Pancreas (tissue), 10 donors: ENCODE measurements at regions not wholly inside any gene's neighbourhood (a gene's known extent, or its start where the extent isn't known, plus 50 kb on each side); places are given as distances from the start of the nearest gene placed in this dataset.

Experiments
- ATAC-seq, 4 donors: fragments of 200-7000 bp; cut with Tn5 transposase; one replicate each; pipeline versions ENCODE4 v1.8.0 to v1.9.1; 2020; ENCODE audit warnings: mild to moderate bottlenecking in 4 of 4, moderate library complexity in 4 of 4
- DNase-seq, 6 donors: peaks; one replicate each; pipeline ENCODE4 v3.0.0-alpha.2; 2020
- FAIRE-seq: peaks from 2 replicates; lab custom pipeline; 2012; peaks lifted over from hg19 to GRCh38; lab: Jason Lieb, UNC
- H3K27ac ChIP-seq, 4 donors: fragments of 200-600 bp; sonication (generic); 1 replicate in 3 of 4; 2 replicates in 1 of 4; pipeline versions ENCODE4 v1.5.0 to v1.8.0; 2020
- H3K27me3 ChIP-seq, 4 donors: fragments of 200-600 bp; one replicate each; pipeline ENCODE4 v1.8.0; 2021
- H3K36me3 ChIP-seq, 3 donors: fragments of 200-600 bp; sonication (generic) in 1 of 3; one replicate each; pipeline versions ENCODE4 v1.5.0 to v1.8.0; 2020 to 2021
- H3K4me1 ChIP-seq, 3 donors: fragments of 200-600 bp; one replicate each; pipeline ENCODE4 v1.8.0; 2021
- H3K4me3 ChIP-seq, 4 donors: fragments of 200-600 bp; sonication (generic) in 2 of 4; one replicate each; pipeline versions ENCODE4 v1.5.0 to v1.8.0; 2020 to 2021
- H3K9me3 ChIP-seq, 4 donors: fragments of 200-600 bp; one replicate each; pipeline ENCODE4 v1.8.0; 2021
- WGBS, 2 donors: extraction: QIAGEN DNeasy Blood & Tissue Kit; methylation state at CpG; one replicate each; pipeline ENCODE4 v1.1.7; 2013; 5-methylcytosine and 5-hydroxymethylcytosine counted together
- intact Hi-C, 3 donors: fragments of 100-400 bp; cut with DNase I; formaldehyde crosslinking; loops; one replicate each; pipeline versions ENCODE4 v1.11.1 to v1.14.2; 2022
- TF ChIP-seq, protein P1 (sequence below), 4 donors: fragments of 200-600 bp; sonication (generic) in 3 of 4; IDR thresholded peaks; one replicate each; pipeline versions ENCODE4 v1.5.0 to v1.8.0; 2021; ENCODE audit warnings: antibody characterized with exemption in 4 of 4
- donor health status: healthy with polysubstance abuse.
- donor health status: DM: no; HTN: no; CAD: no; lungs with moderate emphysema.
- donor health status: DM: no; HTN: no; CAD: no.
- donor health status: control.
- donor health status: control.
- donor health status: Bipolar disorder and iron deficiency.
- donor health status: DM: yes; HTN: yes; CAD: no.
- donor health status: DM: no; HTN: no; CAD: no.
- donor health status: DM: no; HTN: no; CAD: no.
- donor health status: DM: yes; HTN: yes; CAD: no.

DNA sequence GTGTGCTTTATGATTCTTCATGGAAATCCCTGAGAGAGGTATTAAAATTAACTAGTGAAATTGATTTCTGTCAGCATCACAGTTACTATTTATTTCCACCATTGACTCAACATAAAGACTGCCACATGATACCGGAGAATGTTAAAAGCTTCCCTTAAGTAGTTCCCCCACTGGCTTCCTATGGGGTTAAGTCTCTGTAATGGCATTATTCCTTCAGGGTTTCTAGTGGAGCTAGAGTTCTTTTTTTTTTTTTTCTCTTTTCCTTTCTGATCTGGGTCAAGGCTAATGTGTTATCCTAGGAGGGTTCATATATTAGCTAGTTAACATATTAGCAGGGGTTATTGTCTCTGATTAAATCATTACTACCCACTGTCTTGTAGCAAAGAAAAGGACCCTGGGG lies 1919.1 kb upstream of the PIK3C3 start:
- no peak for ATAC-seq
- WGBS, 2 donors = 84 to 85% methylated on average over 1 of the region's 1 CpG

DNA sequence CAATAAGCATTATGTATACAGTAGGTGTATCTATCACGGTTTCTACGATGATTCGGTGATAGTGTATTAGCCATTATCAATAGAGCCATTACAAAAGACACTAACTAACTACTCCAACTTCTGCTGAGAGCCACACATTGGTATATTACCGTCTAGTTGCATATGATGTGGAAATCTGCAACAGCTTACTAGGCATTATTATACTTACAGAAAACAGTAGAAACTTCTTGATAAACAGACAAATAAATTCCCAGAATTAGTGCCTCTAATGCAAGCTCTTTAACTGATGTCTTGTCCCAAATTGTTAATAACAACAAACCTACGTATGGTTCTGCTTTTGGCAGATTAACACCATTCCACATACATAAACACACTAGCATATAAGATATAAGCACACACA lies 1923.0 kb upstream of the PIK3C3 start:
- 55 to 61% methylated on average over 5 of the region's 5 CpGs for WGBS, 2 donors
- Histone ChIP-seq H3K36me3 (no peaks in the 10 kb centered on the region), H3K4me1 (no peaks in the 10 kb centered on the region), H3K27me3 (no peaks in the 10 kb centered on the region), H3K9me3 (no peaks in the 10 kb centered on the region), H3K4me3 (no peak overlapping the region), H3K27ac (no peak overlapping the region)
- intact Hi-C loops = no loop called here
- no peak for FAIRE-seq
- no peak for ATAC-seq
- TF ChIP-seq, protein P1, sequence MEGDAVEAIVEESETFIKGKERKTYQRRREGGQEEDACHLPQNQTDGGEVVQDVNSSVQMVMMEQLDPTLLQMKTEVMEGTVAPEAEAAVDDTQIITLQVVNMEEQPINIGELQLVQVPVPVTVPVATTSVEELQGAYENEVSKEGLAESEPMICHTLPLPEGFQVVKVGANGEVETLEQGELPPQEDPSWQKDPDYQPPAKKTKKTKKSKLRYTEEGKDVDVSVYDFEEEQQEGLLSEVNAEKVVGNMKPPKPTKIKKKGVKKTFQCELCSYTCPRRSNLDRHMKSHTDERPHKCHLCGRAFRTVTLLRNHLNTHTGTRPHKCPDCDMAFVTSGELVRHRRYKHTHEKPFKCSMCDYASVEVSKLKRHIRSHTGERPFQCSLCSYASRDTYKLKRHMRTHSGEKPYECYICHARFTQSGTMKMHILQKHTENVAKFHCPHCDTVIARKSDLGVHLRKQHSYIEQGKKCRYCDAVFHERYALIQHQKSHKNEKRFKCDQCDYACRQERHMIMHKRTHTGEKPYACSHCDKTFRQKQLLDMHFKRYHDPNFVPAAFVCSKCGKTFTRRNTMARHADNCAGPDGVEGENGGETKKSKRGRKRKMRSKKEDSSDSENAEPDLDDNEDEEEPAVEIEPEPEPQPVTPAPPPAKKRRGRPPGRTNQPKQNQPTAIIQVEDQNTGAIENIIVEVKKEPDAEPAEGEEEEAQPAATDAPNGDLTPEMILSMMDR (IDR thresholded peaks at IDR 0.05) = no peak
- no peak for DNase-seq

More for the DNA sequence above, 1919.1 kb upstream of the PIK3C3 start:
- no peaks in the 10 kb centered on the region for H3K9me3 ChIP-seq
- DNase-seq (no peak), FAIRE-seq (no peak)
- intact Hi-C loops = no loop called here
- H3K27ac ChIP-seq = no peak overlapping the region
- no peaks in the 10 kb centered on the region for H3K36me3 ChIP-seq
- H3K4me3 ChIP-seq = no peak overlapping the region
- TF ChIP-seq, protein P1 (IDR thresholded peaks at IDR 0.05) = no peak
- H3K4me1 ChIP-seq = no peaks in the 10 kb centered on the region
- no peaks in the 10 kb centered on the region for H3K27me3 ChIP-seq

DNA sequence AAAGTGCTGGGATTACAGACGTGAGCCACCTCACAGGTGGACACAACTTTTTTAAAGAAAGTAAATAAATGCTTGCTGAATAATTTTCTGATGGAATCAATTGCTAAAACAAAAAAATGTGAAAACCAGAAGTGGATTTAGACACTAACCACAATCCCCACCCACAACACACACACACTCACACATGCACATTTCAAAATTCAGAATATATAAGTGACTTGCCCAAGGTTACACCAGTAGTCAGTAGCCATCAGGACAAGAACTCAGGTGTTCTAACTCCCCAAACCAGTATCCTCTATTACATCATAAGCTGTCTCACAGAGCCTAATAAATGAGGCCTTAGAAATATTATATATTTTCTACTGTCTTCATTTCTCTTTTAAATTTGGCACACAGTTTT lies 1923.6 kb upstream of the PIK3C3 start:
- Histone ChIP-seq H3K27ac (no peak overlapping the region), H3K27me3 (no peaks in the 10 kb centered on the region), H3K4me1 (no peaks in the 10 kb centered on the region), H3K36me3 (no peaks in the 10 kb centered on the region), H3K9me3 (no peaks in the 10 kb centered on the region), H3K4me3 (no peak overlapping the region)
- FAIRE-seq = no peak
- DNase-seq = no peak
- WGBS, 2 donors = 33 to 35% methylated on average over 1 of the region's 1 CpG
- intact Hi-C loops = no loop called here
- TF ChIP-seq, protein P1 (IDR thresholded peaks at IDR 0.05) = no peak
- ATAC-seq = no peak

DNA sequence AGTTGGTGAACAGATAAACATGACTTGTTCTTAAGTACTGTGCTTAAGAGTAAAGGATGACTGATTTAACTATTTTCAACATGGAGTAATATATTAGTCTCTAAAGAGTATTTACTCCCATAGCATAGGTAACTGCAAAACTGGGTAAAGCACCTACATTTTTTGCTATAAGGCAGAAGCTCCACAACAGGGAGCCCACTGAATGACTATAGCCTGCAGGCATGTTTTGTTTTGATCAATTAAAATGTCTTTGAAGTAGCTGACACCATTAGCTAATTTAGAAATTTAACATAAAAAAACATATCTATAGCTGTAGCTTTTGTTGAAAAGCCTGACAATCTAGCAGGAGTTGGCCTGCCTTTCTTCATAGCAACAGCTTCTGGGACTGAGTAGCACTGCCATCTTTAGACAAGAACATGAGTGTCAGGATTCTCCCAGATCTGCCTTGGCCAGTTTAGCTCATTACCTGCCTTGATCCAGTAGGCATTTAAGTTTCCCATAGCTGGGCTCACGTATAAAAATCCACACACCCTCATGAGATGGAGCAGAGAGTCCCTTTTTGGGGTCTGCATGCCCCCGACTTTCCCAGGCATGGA lies 1935.1 kb upstream of the PIK3C3 start:
- DNase-seq (no peak), ATAC-seq (no peak), FAIRE-seq (no peak)
- 60 to 64% methylated on average over 2 of the region's 2 CpGs for WGBS, 2 donors
- TF ChIP-seq, protein P1 (IDR thresholded peaks at IDR 0.05) = no peak
- H3K27ac ChIP-seq = no peak overlapping the region
- H3K36me3 ChIP-seq = no peaks in the 10 kb centered on the region
- H3K27me3 ChIP-seq = no peaks in the 10 kb centered on the region
- no peaks in the 10 kb centered on the region for H3K4me1 ChIP-seq
- intact Hi-C loops = no loop called here
- no peak overlapping the region for H3K4me3 ChIP-seq
- H3K9me3 ChIP-seq = no peaks in the 10 kb centered on the region

DNA sequence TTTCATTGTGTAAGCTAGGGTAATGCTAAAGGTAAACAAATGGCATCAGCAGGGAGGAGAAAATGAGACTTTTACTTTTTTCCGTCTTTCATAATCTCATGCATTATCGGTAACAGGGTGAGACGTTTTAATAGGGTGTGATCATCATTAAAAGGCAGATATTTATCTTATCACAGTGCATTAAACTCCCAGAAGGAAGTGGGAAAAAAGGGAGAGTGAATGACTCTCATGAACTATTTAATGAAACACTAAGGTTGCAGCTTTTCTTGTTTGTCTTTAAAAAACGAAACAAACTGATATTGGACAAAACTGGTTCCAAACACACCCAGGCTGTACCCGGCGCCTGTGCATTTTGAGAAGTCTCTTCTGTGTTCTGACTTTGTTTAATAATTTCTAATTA lies 1936.8 kb upstream of the PIK3C3 start:
- H3K4me1 ChIP-seq = no peaks in the 10 kb centered on the region
- ATAC-seq = no peak
- intact Hi-C loops = no loop called here
- DNase-seq = no peak
- H3K27ac ChIP-seq = no peak overlapping the region
- H3K36me3 ChIP-seq = no peaks in the 10 kb centered on the region
- TF ChIP-seq, protein P1 (IDR thresholded peaks at IDR 0.05) = no peak
- 43 to 48% methylated on average over 6 of the region's 6 CpGs for WGBS, 2 donors
- peaks cover 0 to 4% (median 0%) of the 10 kb centered on the region in 4 donors for H3K27me3 ChIP-seq
- no peak for FAIRE-seq
- no peaks in the 10 kb centered on the region for H3K9me3 ChIP-seq
- H3K4me3 ChIP-seq = no peak overlapping the region
